NCI-H1417 (cell line): ENCODE measurements at regions not wholly inside any gene's neighbourhood (a gene's known extent, or its start where the extent isn't known, plus 50 kb on each side); places are given as distances from the start of the nearest gene placed in this dataset.

Source experiments
- DNase-seq, 3 experiments: peaks; one replicate each; lab custom pipeline; 2025; lab: John Stamatoyannopoulos, UW

GRCh38 chr7:133191787-133192186 lies 61.1 kb upstream of the EXOC4 start:
- DNase-seq, result no peak

GRCh38 chr7:133195868-133196267 lies 57.0 kb upstream of the EXOC4 start:
- DNase-seq, result no peak

GRCh38 chr7:133196856-133197612 lies 55.8 kb upstream of the EXOC4 start:
- no peak for DNase-seq

GRCh38 chr7:133197972-133198544 lies 54.8 kb upstream of the EXOC4 start:
- no peak for DNase-seq

- no peak for DNase-seq
These were observed 53.0 kb upstream of the EXOC4 start for GRCh38 chr7:133199831-133200230.

GRCh38 chr7:133201470-133201869 lies 51.4 kb upstream of the EXOC4 start:
- DNase-seq, result no peak

GRCh38 chr7:133202942-133203341 lies 49.9 kb upstream of the EXOC4 start:
- DNase-seq, result no peak
